ENCODE measurements at regions not wholly inside any gene's neighbourhood (a gene's known extent, or its start where the extent isn't known, plus 50 kb on each side); places are given as distances from the start of the nearest gene placed in this dataset.

DNA sequence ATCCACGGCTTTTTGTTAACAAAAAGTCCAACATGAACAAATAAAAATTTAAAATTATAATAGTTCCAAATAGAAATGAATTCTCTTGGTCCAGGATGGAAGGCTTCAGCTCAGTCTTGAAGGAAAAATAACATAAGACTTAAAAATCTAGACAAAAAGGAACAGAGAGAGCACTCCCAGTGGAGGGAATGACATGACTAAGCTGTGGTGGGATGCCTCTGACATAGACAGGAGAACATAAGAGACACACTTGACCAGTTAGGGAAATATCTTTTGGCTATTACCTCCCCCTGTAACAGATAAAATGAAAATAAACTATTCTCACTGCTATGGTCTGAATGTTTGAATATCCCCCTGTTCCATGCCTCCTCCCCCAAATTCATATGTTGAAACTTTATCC lies 106.8 kb downstream of the BBS10 start:
- Histone ChIP-seq H3K9me3 (ENCODE audit: control insufficient read depth, insufficient read depth, low read depth, low read length) (no peaks in the 10 kb centered on the region), H3K27me3 (ENCODE audit: control insufficient read depth, insufficient read depth, low read length) (no peaks in the 10 kb centered on the region), H3K36me3 (ENCODE audit: control insufficient read depth, insufficient read depth, low read length) (no peaks in the 10 kb centered on the region), H3K4me1 (ENCODE audit: control insufficient read depth, insufficient read depth, low read length) (no peaks in the 10 kb centered on the region; the same call in 1 of the 2 replicates), H3K4me3 (ENCODE audit: low read depth in 2 of 2, low read length in 2 of 2) (no peak overlapping the region), H3K27ac (ENCODE audit: low read length) (no peak overlapping the region)
- intact Hi-C loops (cut with micrococcal nuclease; ENCODE audit: unreplicated experiment), result no loop called here
- in situ Hi-C loops (cut with HindIII; ENCODE audit: low pct_unique_long_range_greater_than_20kb, low sequenced_read_pairs), result no loop called here
- ATAC-seq (no peak), DNase-seq (ENCODE audit: low read depth, low spot score) (no peak)
- no TSS peak for BruUV-seq (replicated peaks)
- CTCF ChIA-PET, result no interaction called here
- TF ChIP-seq SIN3A (IDR thresholded peaks at IDR 0.05; ENCODE audit: borderline replicate concordance, insufficient read depth, low read depth, low read length) (no peak), REST (IDR thresholded peaks at IDR 0.05; ENCODE audit: insufficient read depth in 1 of 2, low read depth in 2 of 2, low read length in 1 of 2) (no peak), CTCF (IDR thresholded peaks at IDR 0.05) (no peak), TCF7L2 (IDR thresholded peaks at IDR 0.05; ENCODE audit: low read depth, low read length) (no peak), POLR2AphosphoS5 (IDR thresholded peaks at IDR 0.05; ENCODE audit: low read depth, low read length) (no peak)
- POLR2A ChIA-PET, result no interaction called here

DNA sequence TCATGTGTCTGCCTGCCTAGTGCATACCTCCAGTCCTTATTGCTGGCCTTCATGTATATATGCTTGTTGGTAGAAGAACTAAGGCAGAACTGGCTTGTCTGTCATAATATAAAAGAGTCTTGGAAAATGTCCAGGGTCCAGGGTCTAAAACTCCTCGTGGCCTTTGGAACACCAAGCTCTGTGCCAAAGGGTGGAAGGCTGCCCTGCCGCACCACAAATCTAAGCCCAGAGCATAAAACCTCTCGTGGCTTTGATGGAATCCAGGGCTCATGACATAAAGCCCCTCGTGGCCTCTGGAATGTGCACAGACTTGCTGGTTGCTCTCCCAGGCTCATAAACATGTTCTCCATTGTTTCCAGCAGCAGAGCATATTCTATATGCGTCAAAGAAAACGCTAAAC lies 107.9 kb downstream of the BBS10 start:
- no peak overlapping the region for H3K4me3 ChIP-seq (ENCODE audit: low read depth in 2 of 2, low read length in 2 of 2)
- in situ Hi-C loops (cut with HindIII; ENCODE audit: low pct_unique_long_range_greater_than_20kb, low sequenced_read_pairs), result no loop called here
- ChIA-PET CTCF (no interaction called here), POLR2A (no interaction called here)
- intact Hi-C loops (cut with micrococcal nuclease; ENCODE audit: unreplicated experiment), result no loop called here
- no peaks in the 10 kb centered on the region; the same call in 1 of the 2 replicates for H3K4me1 ChIP-seq (ENCODE audit: control insufficient read depth, insufficient read depth, low read length)
- TF ChIP-seq REST (IDR thresholded peaks at IDR 0.05; ENCODE audit: insufficient read depth in 1 of 2, low read depth in 2 of 2, low read length in 1 of 2) (no peak), POLR2AphosphoS5 (IDR thresholded peaks at IDR 0.05; ENCODE audit: low read depth, low read length) (no peak), TCF7L2 (IDR thresholded peaks at IDR 0.05; ENCODE audit: low read depth, low read length) (no peak), CTCF (IDR thresholded peaks at IDR 0.05) (no peak), SIN3A (IDR thresholded peaks at IDR 0.05; ENCODE audit: borderline replicate concordance, insufficient read depth, low read depth, low read length) (no peak)
- BruUV-seq (replicated peaks), result no TSS peak
- DNase-seq (ENCODE audit: low read depth, low spot score), result no peak
- H3K9me3 ChIP-seq (ENCODE audit: control insufficient read depth, insufficient read depth, low read depth, low read length), result no peaks in the 10 kb centered on the region
- no peak for ATAC-seq
- H3K27ac ChIP-seq (ENCODE audit: low read length), result no peak overlapping the region
- no peaks in the 10 kb centered on the region for H3K36me3 ChIP-seq (ENCODE audit: control insufficient read depth, insufficient read depth, low read length)
- H3K27me3 ChIP-seq (ENCODE audit: control insufficient read depth, insufficient read depth, low read length), result no peaks in the 10 kb centered on the region

All from Panc1 (cell line).